Sigmoid colon (tissue), 6 donors: ENCODE measurements at regions not wholly inside any gene's neighbourhood (a gene's known extent, or its start where the extent isn't known, plus 50 kb on each side); places are given as distances from the start of the nearest gene placed in this dataset.

Experiments
- DNase-seq: peaks from one replicate; pipeline ENCODE4 v3.0.0-alpha.2; 2019
- H3K27ac ChIP-seq, 4 donors: fragments of 200-600 bp; sonication (generic); one replicate each; pipeline ENCODE4 v1.5.1; 2016 to 2019; ENCODE audit warnings: mild to moderate bottlenecking in 1 of 4
- H3K27me3 ChIP-seq, 3 donors: fragments of 200-600 bp; sonication (generic); one replicate each; pipeline ENCODE4 v1.5.1; 2019; ENCODE audit warnings: mild to moderate bottlenecking in 1 of 3
- H3K36me3 ChIP-seq, 4 donors: fragments of 200-600 bp; sonication (generic); one replicate each; pipeline ENCODE4 v1.5.1; 2016 to 2019
- H3K4me1 ChIP-seq, 4 donors: fragments of 200-600 bp; sonication (generic); one replicate each; pipeline ENCODE4 v1.5.1; 2017 to 2019
- H3K4me3 ChIP-seq, 4 donors: fragments of 200-600 bp; sonication (generic); one replicate each; pipeline ENCODE4 v1.5.1; 2017 to 2019; ENCODE audit warnings: mild to moderate bottlenecking in 2 of 4, moderate library complexity in 1 of 4
- H3K9me3 ChIP-seq, 4 donors: fragments of 200-600 bp in 3 of 4; sonication (generic) in 3 of 4; one replicate each; pipeline versions ENCODE4 v1.5.1 to v1.6.1; 2013 to 2019
- CTCF ChIP-seq, 4 experiments: fragments of 450-650 bp in 3 of 4; fragments of 200-600 bp in 1 of 4; IDR thresholded peaks; one replicate each; pipeline ENCODE4 v1.5.1; 2016 to 2019; ENCODE audit warnings: antibody characterized with exemption in 4 of 4, mild to moderate bottlenecking in 3 of 4, moderate library complexity in 2 of 4
- EP300 ChIP-seq, 4 donors: sonication (generic); formaldehyde crosslinking; IDR thresholded peaks; one replicate each; pipeline ENCODE4 v1.6.1; 2017; ENCODE audit warnings: antibody characterized with exemption in 4 of 4
- POLR2A ChIP-seq, 2 donors: fragments of 450-650 bp; IDR thresholded peaks; one replicate each; pipeline ENCODE4 v1.6.1; 2016; ENCODE audit warnings: antibody characterized with exemption in 2 of 2, mild to moderate bottlenecking in 2 of 2, moderate library complexity in 2 of 2
- POLR2AphosphoS5 ChIP-seq, 4 donors: sonication (generic); formaldehyde crosslinking; IDR thresholded peaks; one replicate each; pipeline ENCODE4 v1.6.1; 2017; ENCODE audit warnings: antibody characterized with exemption in 4 of 4
- WGBS, 2 donors: extraction: QIAGEN DNeasy Blood & Tissue Kit; methylation state at CpG; one replicate each; pipeline ENCODE4 v1.1.7; 2013; 5-methylcytosine and 5-hydroxymethylcytosine counted together
- intact Hi-C: fragments of 100-400 bp; cut with DNase I; formaldehyde crosslinking; loops from one replicate; pipeline ENCODE4 v1.15.1; 2023
- donor health status: healthy with polysubstance abuse.
- donor health status: healthy.

- no peak for TF ChIP-seq POLR2AphosphoS5 (IDR thresholded peaks at IDR 0.05)
- no peaks in the 10 kb centered on the region for H3K4me1 ChIP-seq
- no peak overlapping the region for H3K4me3 ChIP-seq
- intact Hi-C loops = no loop called here
- DNase-seq = no peak
- 89 to 94% methylated on average over 12 of the region's 12 CpGs for WGBS, 2 donors
- H3K27ac ChIP-seq = no peak overlapping the region
- peaks cover 0 to 2% (median 0%) of the 10 kb centered on the region in 3 donors for H3K27me3 ChIP-seq
- H3K36me3 ChIP-seq = no peaks in the 10 kb centered on the region
- H3K9me3 ChIP-seq = no peaks in the 10 kb centered on the region
Measured at GRCh38 chr10:133001114-133001513, 58.7 kb upstream of the CFAP46 start.

- no peak for DNase-seq
- Histone ChIP-seq H3K27ac (no peak overlapping the region), H3K27me3 (peaks cover 0 to 2% (median 0%) of the 10 kb centered on the region in 3 donors), H3K9me3 (no peaks in the 10 kb centered on the region), H3K4me3 (no peak overlapping the region), H3K4me1 (no peaks in the 10 kb centered on the region), H3K36me3 (no peaks in the 10 kb centered on the region)
- 85 to 88% methylated on average over 9 of the region's 9 CpGs for WGBS, 2 donors
- TF ChIP-seq EP300 (IDR thresholded peaks at IDR 0.05) (no peak), POLR2A (IDR thresholded peaks at IDR 0.05) (no peak), CTCF (IDR thresholded peaks at IDR 0.05) (no peak), POLR2AphosphoS5 (IDR thresholded peaks at IDR 0.05) (no peak)
- intact Hi-C loops = no loop called here
Measured at GRCh38 chr10:133000648-133001047, 58.3 kb upstream of the CFAP46 start.

- Histone ChIP-seq H3K4me3 (no peak overlapping the region), H3K36me3 (no peaks in the 10 kb centered on the region), H3K27ac (no peak overlapping the region), H3K9me3 (no peaks in the 10 kb centered on the region), H3K27me3 (peaks cover 0 to 14% (median 0%) of the 10 kb centered on the region in 3 donors), H3K4me1 (no peaks in the 10 kb centered on the region)
- DNase-seq = no peak
- TF ChIP-seq POLR2A (IDR thresholded peaks at IDR 0.05) (no peak), EP300 (IDR thresholded peaks at IDR 0.05) (no peak), POLR2AphosphoS5 (IDR thresholded peaks at IDR 0.05) (no peak), CTCF (IDR thresholded peaks at IDR 0.05) (no peak)
- WGBS, 2 donors = 79 to 82% methylated on average over 22 of the region's 22 CpGs
- intact Hi-C loops = no loop called here
Measured at GRCh38 chr10:132997517-132998265, 55.3 kb upstream of the CFAP46 start.

GRCh38 chr10:132996603-132997343 lies 54.4 kb upstream of the CFAP46 start:
- 84 to 88% methylated on average over 27 of the region's 27 CpGs for WGBS, 2 donors
- Histone ChIP-seq H3K4me3 (no peak overlapping the region), H3K4me1 (no peaks in the 10 kb centered on the region), H3K27me3 (peaks cover 0 to 16% (median 0%) of the 10 kb centered on the region in 3 donors), H3K9me3 (no peaks in the 10 kb centered on the region), H3K27ac (no peak overlapping the region), H3K36me3 (no peaks in the 10 kb centered on the region)
- DNase-seq = no peak
- intact Hi-C loops = no loop called here
- TF ChIP-seq CTCF (IDR thresholded peaks at IDR 0.05) (no peak), POLR2A (IDR thresholded peaks at IDR 0.05) (no peak), EP300 (IDR thresholded peaks at IDR 0.05) (no peak), POLR2AphosphoS5 (IDR thresholded peaks at IDR 0.05) (no peak)

GRCh38 chr10:132995909-132996602 lies 53.7 kb upstream of the CFAP46 start:
- H3K27me3 ChIP-seq = peaks cover 0 to 16% (median 0%) of the 10 kb centered on the region in 3 donors
- intact Hi-C loops = no loop called here
- WGBS, 2 donors = 72 to 82% methylated on average over 29 of the region's 29 CpGs

More at GRCh38 chr10:132995909-132996602, 53.7 kb upstream of the CFAP46 start:
- no peaks in the 10 kb centered on the region for H3K36me3 ChIP-seq
- DNase-seq = no peak
- H3K4me1 ChIP-seq = no peaks in the 10 kb centered on the region
- H3K9me3 ChIP-seq = no peaks in the 10 kb centered on the region
- H3K27ac ChIP-seq = no peak overlapping the region
- no peak overlapping the region for H3K4me3 ChIP-seq
- TF ChIP-seq EP300 (IDR thresholded peaks at IDR 0.05) = no peak
- TF ChIP-seq POLR2AphosphoS5 (IDR thresholded peaks at IDR 0.05) = no peak
- no peak for TF ChIP-seq POLR2A (IDR thresholded peaks at IDR 0.05)
- TF ChIP-seq CTCF (IDR thresholded peaks at IDR 0.05) = no peak
